PC-3 (cell line): ENCODE measurements at regions not wholly inside any gene's neighbourhood (a gene's known extent, or its start where the extent isn't known, plus 50 kb on each side); places are given as distances from the start of the nearest gene placed in this dataset.

Source experiments
- ATAC-seq: fragments of 200-7000 bp; cut with Tn5 transposase; 2 replicates; pipeline ENCODE4 v1.9.1; 2020; ENCODE audit warnings: mild to moderate bottlenecking, moderate library complexity
- BruUV-seq: library from RNA; stranded (reverse); fragments of 400-500 nt; replicated peaks from 2 replicates; lab custom pipeline; 2021; lab: Mats Ljungman, UMichigan
- CTCF ChIA-PET: fragments of 300-600 bp; sonication (Branson Sonifier 250); formaldehyde crosslinking; loops from one replicate; lab custom pipeline; 2022; ENCODE audit warnings: antibody characterized with exemption; lab: Charles Lee
- POLR2A ChIA-PET: fragments of 300-600 bp; sonication (Branson Sonifier 250); formaldehyde crosslinking; loops from one replicate; lab custom pipeline; 2022; ENCODE audit warnings: antibody characterized with exemption; ENCODE audit not compliant: unreplicated experiment; lab: Charles Lee
- DNase-seq: peaks from one replicate; pipeline ENCODE4 v3.0.0-alpha.2; 2015
- H2AFZ ChIP-seq: fragments of 300-600 bp; sonication (generic); 2 replicates; pipeline ENCODE4 v1.6.0; 2016; ENCODE audit warnings: antibody characterized with exemption, low read length
- H3F3A ChIP-seq: fragments of 300-600 bp; sonication (generic); one replicate; pipeline ENCODE4 v1.6.0; 2017; ENCODE audit warnings: antibody characterized with exemption, low read length, control low read depth, mild to moderate bottlenecking; ENCODE audit not compliant: unreplicated experiment
- H3K27ac ChIP-seq: fragments of 300-600 bp; sonication (generic); 2 replicates; pipeline ENCODE4 v1.5.1; 2016; ENCODE audit warnings: mild to moderate bottlenecking, low read length
- H3K27me3 ChIP-seq: fragments of 300-600 bp; sonication (generic); 2 replicates; pipeline ENCODE4 v1.6.1; 2016; ENCODE audit warnings: low read length, mixed read lengths
- H3K36me3 ChIP-seq: fragments of 300-600 bp; sonication (generic); 2 replicates; pipeline ENCODE4 v1.6.1; 2016; ENCODE audit warnings: low read depth, mixed run types, low read length, mixed read lengths
- H3K4me1 ChIP-seq: fragments of 300-600 bp; sonication (generic); 2 replicates; pipeline ENCODE4 v1.5.1; 2016; ENCODE audit warnings: low read length; ENCODE audit not compliant: insufficient read depth
- H3K4me2 ChIP-seq: fragments of 300-600 bp; sonication (generic); 2 replicates; pipeline ENCODE4 v1.6.0; 2016; ENCODE audit warnings: low read length
- H3K4me3 ChIP-seq: fragments of 300-600 bp; sonication (generic); 2 replicates; pipeline ENCODE4 v1.5.1; 2016; ENCODE audit warnings: mild to moderate bottlenecking, low read length, mixed read lengths
- H3K79me2 ChIP-seq: fragments of 300-600 bp; sonication (generic); 2 replicates; pipeline ENCODE4 v1.6.1; 2017; ENCODE audit warnings: low read length, mixed read lengths
- H3K9ac ChIP-seq: fragments of 300-600 bp; sonication (generic); 2 replicates; pipeline ENCODE4 v1.6.0; 2016; ENCODE audit warnings: mild to moderate bottlenecking, low read length
- H3K9me2 ChIP-seq: fragments of 300-600 bp; sonication (generic); replicated peaks from 2 replicates; pipeline ENCODE4 v1.6.1; 2016; ENCODE audit warnings: mixed run types, low read length, mixed read lengths
- H3K9me3 ChIP-seq: fragments of 300-600 bp; sonication (generic); 2 replicates; pipeline ENCODE4 v1.6.1; 2016; ENCODE audit warnings: low read length, mixed read lengths
- H4K20me1 ChIP-seq: fragments of 300-600 bp; sonication (generic); 2 replicates; pipeline ENCODE4 v1.6.1; 2016; ENCODE audit warnings: low read length, mixed read lengths
- CTCF ChIP-seq: fragments of 300-600 bp; sonication (generic); conservative IDR thresholded peaks from 2 replicates; pipeline ENCODE4 v1.5.1; 2017; ENCODE audit warnings: antibody characterized with exemption, low read depth, mild to moderate bottlenecking, low read length
- EZH2 ChIP-seq: fragments of 300-600 bp; sonication (generic); IDR thresholded peaks from one replicate; pipeline ENCODE4 v1.6.1; 2017; ENCODE audit warnings: antibody characterized with exemption, mild to moderate bottlenecking, low read length; ENCODE audit not compliant: unreplicated experiment
- EZH2phosphoT487 ChIP-seq: fragments of 300-600 bp; sonication (generic); IDR thresholded peaks from 2 replicates; pipeline ENCODE4 v1.6.1; 2018; ENCODE audit warnings: mild to moderate bottlenecking, antibody characterized with exemption, low read length, borderline replicate concordance
- intact Hi-C: fragments of 100-400 bp; cut with micrococcal nuclease; formaldehyde crosslinking; loops from 2 replicates; pipeline ENCODE4 v1.9.0; 2023

DNA sequence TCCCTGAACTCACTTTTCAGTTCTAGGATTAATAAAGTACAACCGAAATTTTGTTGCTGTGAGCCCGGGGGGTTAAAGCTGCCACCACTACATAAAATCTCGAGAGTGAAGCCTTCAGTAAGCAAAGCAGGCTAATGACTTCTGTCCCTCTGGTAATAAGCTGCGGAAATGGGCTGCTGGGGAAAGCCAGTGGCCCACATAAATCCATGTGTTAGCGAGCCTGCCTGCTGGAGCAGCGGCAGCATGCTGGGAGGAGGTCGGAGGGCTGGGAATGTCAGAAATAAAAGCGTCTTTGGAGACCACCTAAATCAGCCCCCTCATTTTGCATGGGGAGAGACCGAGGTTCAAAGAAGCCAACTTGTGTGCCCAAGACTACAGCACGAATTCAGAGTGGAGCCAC, 371.7 kb downstream of the TNS1 start:
- Histone ChIP-seq H3K9me2 (no peaks in the 10 kb centered on the region), H3K79me2 (no peaks in the 10 kb centered on the region), H3K4me1 (no peaks in the 10 kb centered on the region), H3K9ac (no peak overlapping the region), H3K36me3 (no peaks in the 10 kb centered on the region), H3K4me2 (no peak overlapping the region), H2AFZ (no peak overlapping the region), H3K27ac (no peak overlapping the region), H3K4me3 (no peak overlapping the region), H3K9me3 (no peaks in the 10 kb centered on the region), H3F3A (no peaks in the 10 kb centered on the region), H4K20me1 (no peaks in the 10 kb centered on the region), H3K27me3 (peaks cover 40% of the 10 kb centered on the region)
- TF ChIP-seq EZH2 (no peak), EZH2phosphoT487 (no peak), CTCF (no peak)
- BruUV-seq, result no TSS peak
- ChIA-PET CTCF (no interaction called here), POLR2A (no interaction called here)
- ATAC-seq (no peak), DNase-seq (no peak)
- intact Hi-C loops, result no loop called here

DNA sequence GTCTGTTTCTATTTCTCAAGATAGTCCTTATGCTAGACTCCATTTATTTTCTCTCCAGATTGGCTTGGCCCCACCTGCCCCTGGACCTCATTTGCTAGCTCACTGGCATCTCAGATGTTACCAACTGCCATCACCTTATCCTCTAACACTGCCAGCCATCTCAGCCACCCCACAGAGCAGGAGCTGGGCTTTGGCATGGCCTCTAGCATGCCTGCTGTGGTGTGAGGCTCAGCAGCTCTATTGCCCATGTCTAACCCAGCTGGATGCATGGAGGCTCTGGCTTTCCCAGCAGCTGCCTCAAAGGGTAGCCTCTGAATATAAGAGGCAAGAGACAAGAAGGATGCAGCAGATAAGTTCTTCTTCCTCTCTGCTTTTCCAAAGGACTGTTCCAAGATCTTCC, 373.4 kb downstream of the TNS1 start:
- no peaks in the 10 kb centered on the region for H4K20me1 ChIP-seq
- DNase-seq, result no peak
- peaks cover 50% of the 10 kb centered on the region for H3K27me3 ChIP-seq
- H3K4me2 ChIP-seq, result no peak overlapping the region
- H3K79me2 ChIP-seq, result no peaks in the 10 kb centered on the region
- intact Hi-C loops, result no loop called here
- no peaks in the 10 kb centered on the region for H3F3A ChIP-seq
- no peak overlapping the region for H2AFZ ChIP-seq
- no peaks in the 10 kb centered on the region for H3K36me3 ChIP-seq
- BruUV-seq, result no TSS peak
- TF ChIP-seq EZH2, result no peak
- no peak for TF ChIP-seq EZH2phosphoT487
- TF ChIP-seq CTCF, result no peak
- H3K4me3 ChIP-seq, result no peak overlapping the region
- no peak for ATAC-seq
- no peaks in the 10 kb centered on the region for H3K4me1 ChIP-seq
- H3K9ac ChIP-seq, result no peak overlapping the region
- H3K9me2 ChIP-seq, result no peaks in the 10 kb centered on the region
- H3K27ac ChIP-seq, result no peak overlapping the region
- CTCF ChIA-PET, result no interaction called here
- no peaks in the 10 kb centered on the region for H3K9me3 ChIP-seq
- POLR2A ChIA-PET, result no interaction called here

GRCh38 chr2:217628061-217628460, 374.7 kb downstream of the TNS1 start:
- Histone ChIP-seq H3K4me1 (no peaks in the 10 kb centered on the region), H3K27me3 (peaks cover 54% of the 10 kb centered on the region), H3K9ac (no peak overlapping the region), H4K20me1 (no peaks in the 10 kb centered on the region), H3K4me2 (no peak overlapping the region), H3F3A (no peaks in the 10 kb centered on the region), H2AFZ (no peak overlapping the region), H3K27ac (no peak overlapping the region), H3K4me3 (no peak overlapping the region), H3K36me3 (no peaks in the 10 kb centered on the region), H3K9me2 (no peaks in the 10 kb centered on the region), H3K79me2 (no peaks in the 10 kb centered on the region), H3K9me3 (no peaks in the 10 kb centered on the region)
- ChIA-PET POLR2A (no interaction called here), CTCF (no interaction called here)
- ATAC-seq (no peak), DNase-seq (no peak)
- BruUV-seq, result no TSS peak
- intact Hi-C loops, result no loop called here
- TF ChIP-seq EZH2, result no peak
- no peak for TF ChIP-seq EZH2phosphoT487
- TF ChIP-seq CTCF, result no peak
